ELR (cell line): ENCODE measurements at regions not wholly inside any gene's neighbourhood (a gene's known extent, or its start where the extent isn't known, plus 50 kb on each side); places are given as distances from the start of the nearest gene placed in this dataset.
A peak's percentile ranks its signal among the peaks of the same experiment; 100 is the strongest.

Source experiments
- DNase-seq: peaks from one replicate; pipeline ENCODE4 v3.0.0-alpha.2; 2015; ENCODE audit warnings: low read depth

- no peak for DNase-seq
Observed at GRCh38 chr12:115121053-115121452, 437.1 kb upstream of the TBX3 start.

- DNase-seq, result no peak
Observed at GRCh38 chr12:115118177-115118724, 434.3 kb upstream of the TBX3 start.

- DNase-seq, result no peak
Observed at GRCh38 chr12:115114140-115114539, 430.2 kb upstream of the TBX3 start.

- DNase-seq, result peak; percentile 17
Observed at GRCh38 chr12:115109863-115110262, 425.9 kb upstream of the TBX3 start.

- DNase-seq, result no peak
Observed at GRCh38 chr12:115108129-115109100, 424.4 kb upstream of the TBX3 start.

GRCh38 chr12:115103884-115104883 is 420.2 kb upstream of the TBX3 start:
- DNase-seq, result no peak

- DNase-seq, result no peak
Observed at GRCh38 chr12:115102450-115102849, 418.5 kb upstream of the TBX3 start.

GRCh38 chr12:115101520-115101919 is 417.5 kb upstream of the TBX3 start:
- no peak for DNase-seq

- DNase-seq, result no peak
Observed at GRCh38 chr12:115097416-115097815, 413.4 kb upstream of the TBX3 start.

- peak; percentile 19 for DNase-seq
Observed at GRCh38 chr12:115096588-115097397, 412.8 kb upstream of the TBX3 start.

- DNase-seq, result no peak
Observed at GRCh38 chr12:115095073-115095748, 411.2 kb upstream of the TBX3 start.

GRCh38 chr12:115094163-115094816 is 410.3 kb upstream of the TBX3 start:
- DNase-seq, result no peak

- DNase-seq, result no peak
Observed at GRCh38 chr12:115093261-115093660, 409.3 kb upstream of the TBX3 start.

GRCh38 chr12:115090783-115091182 is 406.8 kb upstream of the TBX3 start:
- no peak for DNase-seq

- DNase-seq, result no peak
Observed at GRCh38 chr12:115088995-115089841, 405.2 kb upstream of the TBX3 start.

GRCh38 chr12:115088328-115088994 is 404.5 kb upstream of the TBX3 start:
- no peak for DNase-seq

GRCh38 chr12:115085594-115085993 is 401.6 kb upstream of the TBX3 start:
- no peak for DNase-seq

- no peak for DNase-seq
Observed at GRCh38 chr12:115079760-115080159, 395.8 kb upstream of the TBX3 start.

GRCh38 chr12:115078990-115079389 is 395.0 kb upstream of the TBX3 start:
- DNase-seq, result no peak
